IMR-90 (cell line): ENCODE measurements at regions not wholly inside any gene's neighbourhood (a gene's known extent, or its start where the extent isn't known, plus 50 kb on each side); places are given as distances from the start of the nearest gene placed in this dataset.

Source experiments
- CEBPB ChIP-seq: IDR thresholded peaks from 2 replicates; pipeline ENCODE4 v1.6.1; 2012; ENCODE audit warnings: low read depth, low read length, improper control_type of control experiment
- CHD1 ChIP-seq: IDR thresholded peaks from 2 replicates; pipeline ENCODE4 v1.6.1; 2012; ENCODE audit warnings: low read depth, low read length, improper control_type of control experiment
- FOS ChIP-seq: fragments of 150-350 bp; IDR thresholded peaks from 2 replicates; pipeline ENCODE4 v1.6.1; 2016; ENCODE audit warnings: low read depth, low read length
- MAFK ChIP-seq: IDR thresholded peaks from 2 replicates; pipeline ENCODE4 v1.6.1; 2012; ENCODE audit warnings: low read depth, low read length, improper control_type of control experiment
- MAZ ChIP-seq: IDR thresholded peaks from 2 replicates; pipeline ENCODE4 v1.6.1; 2012; ENCODE audit warnings: low read depth, mild to moderate bottlenecking, low read length, improper control_type of control experiment, moderate library complexity, borderline replicate concordance
- MXI1 ChIP-seq: IDR thresholded peaks from 2 replicates; pipeline ENCODE4 v1.6.1; 2012; ENCODE audit warnings: low read depth, mild to moderate bottlenecking, low read length, moderate library complexity, borderline replicate concordance
- POLR2A ChIP-seq: IDR thresholded peaks from 2 replicates; pipeline ENCODE4 v1.6.1; 2012; ENCODE audit warnings: mild to moderate bottlenecking, low read depth, low read length
- RAD21 ChIP-seq: IDR thresholded peaks from 2 replicates; pipeline ENCODE4 v1.6.1; 2012; ENCODE audit warnings: low read length, improper control_type of control experiment
- RCOR1 ChIP-seq: IDR thresholded peaks from 2 replicates; pipeline ENCODE4 v1.6.1; 2012; ENCODE audit warnings: mild to moderate bottlenecking, low read length, improper control_type of control experiment; ENCODE audit not compliant: insufficient replicate concordance
- SMC3 ChIP-seq: fragments of 150-350 bp; IDR thresholded peaks from 2 replicates; pipeline ENCODE4 v1.6.1; 2016; ENCODE audit warnings: low read depth, mild to moderate bottlenecking, antibody characterized with exemption, low read length, moderate library complexity
- TF ChIP-seq, protein P1 (sequence below): conservative IDR thresholded peaks from 2 replicates; pipeline ENCODE4 v1.5.1; 2012; ENCODE audit warnings: mild to moderate bottlenecking, low read depth, low read length, improper control_type of control experiment
- TF ChIP-seq, protein P2 (sequence below): fragments of 150-350 bp; IDR thresholded peaks from 2 replicates; pipeline ENCODE4 v1.6.1; 2016; ENCODE audit warnings: low read depth, mild to moderate bottlenecking, low read length, moderate library complexity, borderline replicate concordance
- TF ChIP-seq, protein P3 (sequence below): fragments of 150-350 bp; IDR thresholded peaks from 2 replicates; pipeline ENCODE4 v1.6.1; 2017; ENCODE audit warnings: mild to moderate bottlenecking, antibody characterized with exemption, low read length, low read depth

DNA sequence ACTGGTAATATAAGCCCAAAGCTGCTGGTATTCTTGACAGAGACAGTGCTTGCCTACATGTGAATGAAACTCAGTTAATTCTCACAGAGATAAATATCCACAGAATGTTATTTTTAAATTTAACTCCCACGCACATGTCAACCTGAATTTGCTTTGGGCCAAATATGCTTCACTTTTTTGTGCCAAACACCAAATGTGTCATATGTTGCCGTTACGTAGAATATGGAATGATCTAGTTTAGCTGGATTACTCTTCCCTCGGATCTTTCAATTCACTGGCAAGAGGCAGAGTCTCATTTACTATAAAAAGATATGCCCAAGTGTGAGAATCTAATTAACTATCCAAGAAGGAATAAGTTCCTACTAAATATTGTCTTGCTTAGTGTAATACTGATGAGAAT is 933.4 kb upstream of the COX7C start:
- no peak for TF ChIP-seq SMC3
- TF ChIP-seq POLR2A: no peak
- TF ChIP-seq, protein P1, sequence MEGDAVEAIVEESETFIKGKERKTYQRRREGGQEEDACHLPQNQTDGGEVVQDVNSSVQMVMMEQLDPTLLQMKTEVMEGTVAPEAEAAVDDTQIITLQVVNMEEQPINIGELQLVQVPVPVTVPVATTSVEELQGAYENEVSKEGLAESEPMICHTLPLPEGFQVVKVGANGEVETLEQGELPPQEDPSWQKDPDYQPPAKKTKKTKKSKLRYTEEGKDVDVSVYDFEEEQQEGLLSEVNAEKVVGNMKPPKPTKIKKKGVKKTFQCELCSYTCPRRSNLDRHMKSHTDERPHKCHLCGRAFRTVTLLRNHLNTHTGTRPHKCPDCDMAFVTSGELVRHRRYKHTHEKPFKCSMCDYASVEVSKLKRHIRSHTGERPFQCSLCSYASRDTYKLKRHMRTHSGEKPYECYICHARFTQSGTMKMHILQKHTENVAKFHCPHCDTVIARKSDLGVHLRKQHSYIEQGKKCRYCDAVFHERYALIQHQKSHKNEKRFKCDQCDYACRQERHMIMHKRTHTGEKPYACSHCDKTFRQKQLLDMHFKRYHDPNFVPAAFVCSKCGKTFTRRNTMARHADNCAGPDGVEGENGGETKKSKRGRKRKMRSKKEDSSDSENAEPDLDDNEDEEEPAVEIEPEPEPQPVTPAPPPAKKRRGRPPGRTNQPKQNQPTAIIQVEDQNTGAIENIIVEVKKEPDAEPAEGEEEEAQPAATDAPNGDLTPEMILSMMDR: no peak
- TF ChIP-seq, protein P2, sequence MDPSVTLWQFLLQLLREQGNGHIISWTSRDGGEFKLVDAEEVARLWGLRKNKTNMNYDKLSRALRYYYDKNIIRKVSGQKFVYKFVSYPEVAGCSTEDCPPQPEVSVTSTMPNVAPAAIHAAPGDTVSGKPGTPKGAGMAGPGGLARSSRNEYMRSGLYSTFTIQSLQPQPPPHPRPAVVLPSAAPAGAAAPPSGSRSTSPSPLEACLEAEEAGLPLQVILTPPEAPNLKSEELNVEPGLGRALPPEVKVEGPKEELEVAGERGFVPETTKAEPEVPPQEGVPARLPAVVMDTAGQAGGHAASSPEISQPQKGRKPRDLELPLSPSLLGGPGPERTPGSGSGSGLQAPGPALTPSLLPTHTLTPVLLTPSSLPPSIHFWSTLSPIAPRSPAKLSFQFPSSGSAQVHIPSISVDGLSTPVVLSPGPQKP: no peak
- TF ChIP-seq, protein P3, sequence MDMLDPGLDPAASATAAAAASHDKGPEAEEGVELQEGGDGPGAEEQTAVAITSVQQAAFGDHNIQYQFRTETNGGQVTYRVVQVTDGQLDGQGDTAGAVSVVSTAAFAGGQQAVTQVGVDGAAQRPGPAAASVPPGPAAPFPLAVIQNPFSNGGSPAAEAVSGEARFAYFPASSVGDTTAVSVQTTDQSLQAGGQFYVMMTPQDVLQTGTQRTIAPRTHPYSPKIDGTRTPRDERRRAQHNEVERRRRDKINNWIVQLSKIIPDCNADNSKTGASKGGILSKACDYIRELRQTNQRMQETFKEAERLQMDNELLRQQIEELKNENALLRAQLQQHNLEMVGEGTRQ: no peak
- TF ChIP-seq RCOR1: no peak
- no peak for TF ChIP-seq RAD21
- TF ChIP-seq FOS: no peak
- no peak for TF ChIP-seq MAZ
- TF ChIP-seq CEBPB: no peak
- no peak for TF ChIP-seq MAFK
- TF ChIP-seq MXI1: no peak
- TF ChIP-seq CHD1: no peak
